ENCODE measurements at regions not wholly inside any gene's neighbourhood (a gene's known extent, or its start where the extent isn't known, plus 50 kb on each side); places are given as distances from the start of the nearest gene placed in this dataset.

- no peak for TF ChIP-seq CTCF (IDR thresholded peaks at IDR 0.05)
- TF ChIP-seq POLR2AphosphoS5 (IDR thresholded peaks at IDR 0.05), result no peak
- no peak for TF ChIP-seq POLR2A (IDR thresholded peaks at IDR 0.05)
- no peak for TF ChIP-seq EP300 (IDR thresholded peaks at IDR 0.05)
Measured at GRCh38 chr2:65688141-65688886, 255.9 kb upstream of the SPRED2 start.

Data from suprapubic skin (tissue), 4 donors.